Fibroblast of skin of right biceps (primary cell): ENCODE measurements at regions not wholly inside any gene's neighbourhood (a gene's known extent, or its start where the extent isn't known, plus 50 kb on each side); places are given as distances from the start of the nearest gene placed in this dataset.

Experiments
- DNase-seq: peaks from one replicate; pipeline ENCODE4 v3.0.0-alpha.2; 2013

DNA sequence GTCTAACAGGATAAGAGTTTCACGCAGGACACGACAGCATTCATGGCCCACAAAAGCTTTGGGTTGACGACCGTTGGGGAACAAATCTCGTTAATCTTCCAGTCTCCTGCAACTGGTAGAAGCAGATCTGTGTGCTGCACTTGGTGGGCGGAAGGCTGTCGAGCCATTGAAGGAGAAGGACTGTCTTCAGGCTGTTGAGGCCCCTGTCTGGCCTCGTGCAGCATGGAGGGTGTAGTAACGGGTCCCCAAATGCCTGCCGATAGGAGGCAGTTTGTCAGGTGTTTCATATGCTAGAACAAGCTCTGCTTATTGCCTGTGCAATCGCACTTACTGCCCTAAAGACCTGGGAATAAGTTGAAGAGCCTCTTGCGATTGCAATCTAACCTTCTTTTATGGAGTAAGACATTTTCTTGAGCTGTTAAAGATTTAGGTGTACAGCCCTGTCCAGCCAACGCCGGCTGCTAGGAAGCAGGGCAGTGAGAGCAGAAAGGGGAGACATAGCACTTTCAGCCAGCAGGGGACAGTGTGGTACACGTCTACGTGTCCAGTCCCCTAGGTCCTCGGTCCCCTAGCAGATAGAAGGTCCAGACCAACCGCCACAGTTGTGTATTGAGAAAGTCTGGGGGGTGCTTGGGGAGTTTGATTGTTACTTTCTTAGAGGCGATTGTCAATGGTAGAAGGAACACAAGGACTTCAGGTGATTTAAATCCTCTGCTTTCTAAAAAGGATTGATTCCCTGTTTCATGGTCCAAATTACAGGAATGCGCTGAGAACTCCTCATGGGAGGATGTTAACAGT is 102.3 kb upstream of the TMPRSS2 start:
- DNase-seq: peak; percentile 46

- DNase-seq: no peak
These were observed 98.7 kb upstream of the TMPRSS2 start for GRCh38 chr21:41606706-41607105.

DNA sequence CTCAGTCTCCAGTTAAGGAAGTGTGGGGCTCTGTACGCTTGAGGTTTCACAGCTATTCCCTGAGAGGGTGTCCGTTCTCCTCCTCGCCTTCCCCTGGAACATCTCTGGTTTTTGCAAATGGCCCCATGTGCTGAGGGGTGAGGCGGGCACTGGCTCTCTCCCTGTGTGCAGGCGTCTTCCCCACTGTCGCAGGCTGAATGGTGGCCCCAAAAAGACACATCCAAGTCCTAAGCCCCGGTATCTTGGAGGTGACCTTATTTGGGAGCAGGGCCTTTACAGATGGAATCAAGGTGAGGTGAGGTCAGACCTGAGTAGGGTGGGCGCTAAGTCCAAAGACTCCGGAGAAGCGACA is 98.0 kb upstream of the TMPRSS2 start:
- no peak for DNase-seq

DNA sequence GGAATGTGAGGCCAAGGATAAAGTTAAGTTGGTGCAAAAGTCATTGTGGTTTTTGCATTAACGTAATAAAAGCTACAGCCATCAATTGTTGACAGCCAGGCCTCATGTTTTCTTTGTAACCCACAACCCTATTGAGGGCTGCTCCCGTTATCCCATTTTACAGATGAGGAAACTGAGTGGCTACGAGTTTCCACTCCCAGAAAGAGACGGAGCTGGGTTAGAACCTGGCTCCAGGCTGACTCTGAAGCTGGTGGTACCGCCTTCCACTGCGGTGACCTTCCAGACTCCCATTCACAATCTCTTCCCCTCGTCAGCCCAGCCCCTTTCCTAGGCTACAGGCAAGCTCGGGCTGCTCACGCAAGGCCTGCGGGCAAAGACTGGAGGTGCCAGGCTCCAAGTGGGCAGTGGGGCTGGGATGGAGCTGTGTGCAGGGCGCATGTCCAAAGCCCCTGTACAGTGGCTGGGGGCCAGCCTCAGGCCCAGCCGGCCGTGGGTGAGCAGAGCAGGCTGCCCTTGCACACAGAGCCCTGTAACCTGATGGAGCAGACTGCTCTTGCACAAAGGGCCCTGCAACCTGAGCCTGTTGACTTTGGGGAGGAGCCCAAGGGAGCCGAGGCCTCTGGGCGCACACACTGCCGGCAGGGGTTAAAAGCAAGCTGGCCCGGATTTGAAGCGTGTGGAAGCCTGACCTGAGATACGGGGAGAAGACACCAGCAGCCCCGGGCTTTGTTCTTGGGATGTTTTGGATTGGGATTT is 97.4 kb upstream of the TMPRSS2 start:
- no peak for DNase-seq

GRCh38 chr21:41604583-41605041 is 96.7 kb upstream of the TMPRSS2 start:
- DNase-seq: peak; percentile 49

GRCh38 chr21:41603476-41603875 is 95.5 kb upstream of the TMPRSS2 start:
- no peak for DNase-seq

DNA sequence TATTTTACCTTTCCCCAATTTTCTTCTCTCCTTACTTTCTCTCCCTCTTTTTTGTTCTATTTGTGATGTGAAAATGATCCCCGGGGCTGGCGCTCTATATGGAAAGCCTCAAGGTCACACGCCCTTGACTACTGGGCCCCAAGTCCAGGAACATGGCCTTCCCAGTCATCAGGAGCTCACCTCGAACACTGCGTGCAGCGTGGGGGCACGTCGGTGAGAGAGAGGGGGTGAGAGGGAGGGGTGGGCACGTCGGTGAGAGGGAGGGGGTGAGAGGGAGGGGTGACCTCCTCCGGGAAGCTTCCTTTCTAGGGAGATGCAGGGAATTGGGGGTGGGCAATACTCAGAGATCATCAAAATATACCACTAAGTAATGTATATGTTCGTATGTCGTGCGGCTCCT is 94.6 kb upstream of the TMPRSS2 start:
- no peak for DNase-seq

GRCh38 chr21:41601573-41602368 is 93.8 kb upstream of the TMPRSS2 start:
- DNase-seq: peak; percentile 37

DNA sequence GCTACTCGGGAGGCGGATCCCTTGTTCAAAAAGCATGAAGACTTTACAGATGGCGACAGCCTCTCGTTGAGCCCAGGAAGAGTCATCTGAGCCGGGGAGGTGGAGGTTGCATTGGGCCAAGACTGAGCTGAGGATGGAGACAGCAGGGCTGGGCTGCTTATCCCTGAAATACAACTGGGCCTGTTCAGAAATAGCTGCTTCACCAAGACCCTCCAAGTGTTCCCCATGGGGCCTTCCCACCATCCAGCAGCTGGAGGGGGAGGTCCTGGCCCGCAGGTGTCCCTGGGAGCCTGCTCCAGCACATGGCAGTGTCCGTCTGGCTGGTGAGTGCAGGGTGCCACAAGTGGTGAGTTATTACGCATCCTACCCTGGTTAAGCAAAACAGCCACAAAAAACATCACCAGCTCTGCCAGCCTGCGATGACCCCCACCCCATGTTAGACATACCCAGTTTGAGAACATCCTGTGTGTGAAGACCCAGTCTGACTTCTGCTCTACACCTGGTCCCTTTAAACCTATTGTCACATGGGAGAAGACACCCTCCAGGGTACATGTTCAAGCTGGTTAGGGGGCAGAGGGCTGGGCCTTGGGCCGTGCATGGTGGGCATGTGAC is 93.1 kb upstream of the TMPRSS2 start:
- DNase-seq: no peak

DNA sequence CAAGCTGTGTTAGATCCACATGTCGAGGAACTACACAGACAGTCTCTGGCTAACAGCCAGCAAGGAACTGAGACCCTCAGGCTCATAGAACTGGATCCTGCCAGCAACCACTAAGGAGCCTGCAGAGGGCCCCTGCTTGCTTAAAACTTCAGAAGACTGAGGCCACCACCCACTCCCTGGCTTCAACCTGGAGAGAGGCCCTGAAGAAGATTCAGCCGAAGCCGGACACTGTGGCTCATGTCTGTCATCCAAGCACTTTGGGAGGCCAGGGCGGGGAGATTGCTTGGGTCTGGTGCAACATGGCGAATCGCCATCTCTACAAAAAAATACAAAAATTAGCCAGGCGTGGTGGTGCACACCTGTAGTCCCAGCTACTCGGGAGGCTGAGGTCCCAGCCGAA is 92.6 kb upstream of the TMPRSS2 start:
- no peak for DNase-seq

GRCh38 chr21:41600116-41600515 is 92.2 kb upstream of the TMPRSS2 start:
- DNase-seq: no peak

DNA sequence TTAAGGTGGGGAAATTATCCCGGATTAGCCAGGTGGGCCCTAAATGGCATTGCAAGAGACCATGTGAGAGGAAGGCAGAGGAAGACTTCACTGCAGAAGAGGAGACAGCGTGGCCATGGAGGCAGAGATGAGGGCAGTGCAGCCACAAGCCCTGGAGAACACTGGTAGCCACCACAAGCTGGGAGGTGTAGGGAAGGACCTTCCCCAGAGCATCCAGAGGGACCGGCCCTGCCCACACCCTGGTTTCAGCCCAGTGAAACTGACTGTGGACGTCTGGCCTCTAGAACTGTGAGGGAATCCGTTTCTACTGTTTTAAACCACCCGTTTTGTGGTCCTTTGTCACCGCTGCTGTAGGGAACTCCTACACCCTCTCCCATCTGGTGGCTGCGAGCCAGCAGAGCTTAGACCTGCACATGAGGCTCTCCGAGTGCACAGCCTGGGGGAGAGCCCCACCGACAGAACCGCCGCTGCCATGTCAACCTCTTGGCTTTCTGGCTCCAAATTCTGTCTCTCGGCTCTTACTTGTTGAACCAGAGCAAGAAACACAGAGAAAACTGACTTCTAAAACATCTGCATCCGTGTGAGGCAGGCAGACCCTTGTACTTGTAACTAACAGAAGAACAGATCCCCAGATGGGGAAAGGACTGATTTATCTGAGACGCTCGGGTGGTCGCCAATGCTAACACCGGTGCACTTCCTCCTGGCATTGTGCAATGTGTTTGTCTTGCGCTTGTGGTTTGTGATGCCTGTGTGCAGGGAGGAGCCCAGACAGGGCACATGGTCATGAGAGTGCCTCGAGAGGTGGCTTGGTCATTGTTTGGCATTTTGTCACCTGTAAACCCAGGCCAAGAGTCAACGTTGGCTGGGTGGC is 90.8 kb upstream of the TMPRSS2 start:
- DNase-seq: no peak

- no peak for DNase-seq
These were observed 89.9 kb upstream of the TMPRSS2 start for GRCh38 chr21:41597811-41598231.

- DNase-seq: no peak
These were observed 89.3 kb upstream of the TMPRSS2 start for GRCh38 chr21:41597227-41597626.

- DNase-seq: no peak
These were observed 88.4 kb upstream of the TMPRSS2 start for GRCh38 chr21:41596241-41596925.

GRCh38 chr21:41594268-41594667 is 86.3 kb upstream of the TMPRSS2 start:
- DNase-seq: no peak

GRCh38 chr21:41593760-41594138 is 85.8 kb upstream of the TMPRSS2 start:
- DNase-seq: no peak

DNA sequence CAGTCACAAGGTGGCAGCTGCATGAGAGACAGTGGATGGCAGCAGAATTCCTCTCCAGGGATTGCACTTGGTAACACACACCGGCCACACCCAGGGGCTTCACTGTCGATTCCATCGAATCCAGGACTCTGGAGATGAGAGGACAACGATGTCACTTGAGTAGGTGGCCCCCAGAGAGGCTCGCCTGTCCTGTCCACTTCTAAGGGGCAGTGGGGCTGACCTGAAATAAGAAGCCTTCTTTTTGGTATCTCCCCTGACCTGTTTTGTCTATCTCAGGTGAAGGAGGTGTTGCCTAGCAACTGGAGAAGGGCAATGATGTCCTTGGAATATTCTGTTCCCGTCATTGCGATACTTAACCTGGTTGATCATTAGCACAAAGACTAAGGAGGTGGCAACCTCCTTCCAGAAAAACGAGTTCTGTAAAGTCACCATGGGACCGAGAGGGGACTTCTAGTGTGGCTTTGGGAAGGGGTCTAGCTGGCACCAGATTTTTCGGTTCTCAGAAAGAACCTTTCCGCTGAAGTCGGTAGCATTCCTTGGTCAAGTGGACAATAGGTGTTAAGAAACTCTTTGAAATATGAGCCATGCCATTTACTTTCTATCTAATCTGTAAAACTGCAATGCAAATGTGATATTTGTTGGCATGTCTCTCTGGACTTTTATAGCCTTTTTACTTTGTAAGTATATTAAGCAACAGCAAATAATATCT is 85.2 kb upstream of the TMPRSS2 start:
- no peak for DNase-seq

GRCh38 chr21:41589620-41590175 is 81.7 kb upstream of the TMPRSS2 start:
- DNase-seq: no peak

- DNase-seq: no peak
These were observed 81.2 kb upstream of the TMPRSS2 start for GRCh38 chr21:41589131-41589530.
